Endothelial cell of umbilical vein (primary cell): ENCODE measurements at regions not wholly inside any gene's neighbourhood (a gene's known extent, or its start where the extent isn't known, plus 50 kb on each side); places are given as distances from the start of the nearest gene placed in this dataset.

Experiments
- BruUV-seq: library from RNA; stranded (reverse); fragments of 400-500 nt; replicated peaks from 2 replicates; lab custom pipeline; 2021; lab: Mats Ljungman, UMichigan
- CTCF ChIA-PET: fragments of 300-600, 350-600 bp; sonication (Branson Sonifier 250); formaldehyde crosslinking; loops from one replicate; lab custom pipeline; 2021; ENCODE audit warnings: antibody characterized with exemption, inconsistent platforms; lab: Charles Lee
- POLR2A ChIA-PET: fragments of 300-600, 350-600 bp; sonication (Branson Sonifier 250); formaldehyde crosslinking; loops from one replicate; lab custom pipeline; 2021; ENCODE audit warnings: antibody characterized with exemption, inconsistent platforms; lab: Charles Lee
- DNase-seq: peaks from one replicate; pipeline ENCODE4 v3.0.0-alpha.2; 2011; ENCODE audit warnings: low read depth, low spot score
- FAIRE-seq: peaks from 2 replicates; lab custom pipeline; 2011; peaks lifted over from hg19 to GRCh38; lab: Jason Lieb, UNC
- H2AFZ ChIP-seq: 2 replicates; pipeline ENCODE4 v1.6.0; 2012; ENCODE audit warnings: low read depth, low read length, control low read depth, inconsistent platforms
- H3K27ac ChIP-seq: 2 replicates; pipeline ENCODE4 v1.5.1; 2011; ENCODE audit warnings: low read depth, mild to moderate bottlenecking, control low read depth, low read length, moderate library complexity; ENCODE audit not compliant: insufficient read depth
- H3K27me3 ChIP-seq, 2 experiments: 2 replicates each; pipeline versions ENCODE4 v1.6.0 to v1.6.1; 2011; ENCODE audit warnings: low read length in 2 of 2, mixed read lengths in 1 of 2; ENCODE audit not compliant: control insufficient read depth in 2 of 2, insufficient read depth in 2 of 2
- H3K36me3 ChIP-seq, 2 experiments: 2 replicates in 1 of 2; 3 replicates in 1 of 2; pipeline ENCODE4 v1.5.1; 2011; ENCODE audit warnings: low read length in 2 of 2, mild to moderate bottlenecking in 1 of 2, moderate library complexity in 1 of 2; ENCODE audit not compliant: control insufficient read depth in 2 of 2, insufficient read depth in 2 of 2; ENCODE audit errors: extremely low read depth in 1 of 2
- H3K4me1 ChIP-seq: 3 replicates; pipeline ENCODE4 v1.5.1; 2011; ENCODE audit warnings: mild to moderate bottlenecking, low read length; ENCODE audit not compliant: control insufficient read depth, insufficient read depth; ENCODE audit errors: extremely low read depth
- H3K4me2 ChIP-seq: 2 replicates; pipeline ENCODE4 v1.6.1; 2011; ENCODE audit warnings: low read length, control low read depth, mixed read lengths; ENCODE audit not compliant: insufficient read depth
- H3K4me3 ChIP-seq, 3 experiments: fragments of 200-600 bp in 1 of 3; sonication (generic), shearing (Covaris generic) in 1 of 3; replicated peaks in 1 of 3; 2 replicates each; pipeline ENCODE4 v1.5.1; 2011 to 2016; ENCODE audit warnings: control low read depth in 3 of 3, low read length in 3 of 3, mild to moderate bottlenecking in 2 of 3, inconsistent platforms in 1 of 3, low read depth in 1 of 3, moderate library complexity in 1 of 3; ENCODE audit not compliant: insufficient read depth in 1 of 3
- H3K79me2 ChIP-seq: 2 replicates; pipeline ENCODE4 v1.6.0; 2012; ENCODE audit warnings: low read length, inconsistent platforms; ENCODE audit not compliant: control insufficient read depth, insufficient read depth
- H3K9ac ChIP-seq: replicated peaks from 2 replicates; pipeline ENCODE3; 2011; ENCODE audit warnings: low read length, control low read depth; ENCODE audit not compliant: insufficient read depth; ENCODE audit errors: extremely low read depth
- H3K9me1 ChIP-seq: replicated peaks from 3 replicates; pipeline ENCODE4 v1.6.0; 2011; ENCODE audit warnings: mild to moderate bottlenecking, low read length; ENCODE audit not compliant: control insufficient read depth, insufficient read depth; ENCODE audit errors: extremely low read depth
- H3K9me3 ChIP-seq: replicated peaks from 2 replicates; pipeline ENCODE4 v1.5.1; 2012; ENCODE audit warnings: low read length, inconsistent platforms; ENCODE audit not compliant: control insufficient read depth, insufficient read depth
- H4K20me1 ChIP-seq: replicated peaks from 2 replicates; pipeline ENCODE3; 2011; ENCODE audit warnings: mild to moderate bottlenecking, low read length; ENCODE audit not compliant: control insufficient read depth, insufficient read depth; ENCODE audit errors: extremely low read depth
- EZH2 ChIP-seq: IDR thresholded peaks from 2 replicates; pipeline ENCODE4 v1.6.1; 2012; ENCODE audit warnings: borderline replicate concordance, low read depth, mild to moderate bottlenecking, moderate library complexity, low read length, inconsistent platforms; ENCODE audit not compliant: severe bottlenecking
- FOS ChIP-seq: IDR thresholded peaks from 2 replicates; pipeline ENCODE4 v1.6.1; 2011; ENCODE audit warnings: mild to moderate bottlenecking, low read length, moderate library complexity, borderline replicate concordance; ENCODE audit not compliant: insufficient read depth
- GATA2 ChIP-seq: IDR thresholded peaks from 2 replicates; pipeline ENCODE4 v1.7.0; 2011; ENCODE audit warnings: low read depth, mild to moderate bottlenecking, moderate library complexity, mixed read lengths, low read length; ENCODE audit not compliant: insufficient read length, insufficient read depth
- JUN ChIP-seq: IDR thresholded peaks from 2 replicates; pipeline ENCODE4 v1.6.1; 2011; ENCODE audit warnings: borderline replicate concordance, low read depth; ENCODE audit not compliant: insufficient read length, insufficient read depth
- POLR2A ChIP-seq: IDR thresholded peaks from 2 replicates; pipeline ENCODE4 v1.6.1; 2012; ENCODE audit warnings: low read depth, mild to moderate bottlenecking, control low read depth, low read length
- POLR2AphosphoS5 ChIP-seq: IDR thresholded peaks from 2 replicates; pipeline ENCODE4 v1.6.1; 2012; ENCODE audit warnings: low read depth, mild to moderate bottlenecking, control low read depth, low read length, moderate library complexity; ENCODE audit not compliant: insufficient read depth
- dilution Hi-C: fragments of 300-500 bp; cut with MboI; formaldehyde crosslinking; loops from one replicate; pipeline ENCODE4 v1.15.0; 2019; ENCODE audit warnings: low sequenced_read_pairs; ENCODE audit not compliant: extremely low pct_ligation_motif_present
- intact Hi-C: fragments of 100-400 bp; cut with micrococcal nuclease; formaldehyde crosslinking; loops from one replicate; pipeline ENCODE4 v1.10.0; 2022
- TF ChIP-seq, protein P1 (sequence below), 2 donors: IDR thresholded peaks; 1 replicate in 1 of 2; 2 replicates in 1 of 2; pipeline ENCODE4 v1.5.1; 2011; ENCODE audit warnings: low read length in 2 of 2, mild to moderate bottlenecking in 2 of 2, moderate library complexity in 2 of 2, control low read depth in 1 of 2, inconsistent platforms in 1 of 2, low read depth in 1 of 2; ENCODE audit not compliant: insufficient read depth in 1 of 2; ENCODE audit errors: extremely low read depth in 1 of 2
- TF ChIP-seq, protein P2 (sequence below): IDR thresholded peaks from 2 replicates; pipeline ENCODE4 v1.6.1; 2011; ENCODE audit not compliant: insufficient read depth, insufficient read length

DNA sequence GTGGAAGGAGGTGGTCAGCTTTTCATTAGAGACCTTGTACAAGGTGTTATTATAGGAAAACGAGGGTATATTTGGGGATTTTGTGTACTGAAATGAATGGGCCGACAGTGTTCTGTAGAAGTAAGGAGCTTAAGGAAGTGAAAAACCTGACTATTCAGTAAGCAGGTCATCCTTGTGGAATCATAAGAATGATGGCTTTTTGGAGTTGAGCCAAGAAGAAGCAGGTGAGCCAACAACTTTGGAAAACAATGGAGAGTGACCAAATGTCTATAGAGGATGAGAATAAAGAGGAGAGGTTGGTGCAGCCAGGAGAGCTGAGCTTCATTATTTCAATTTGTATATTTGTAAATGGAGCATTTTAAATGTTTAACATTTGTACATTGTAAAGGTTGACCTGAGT, 595.7 kb downstream of the CCSER2 start:
- TF ChIP-seq, protein P1, sequence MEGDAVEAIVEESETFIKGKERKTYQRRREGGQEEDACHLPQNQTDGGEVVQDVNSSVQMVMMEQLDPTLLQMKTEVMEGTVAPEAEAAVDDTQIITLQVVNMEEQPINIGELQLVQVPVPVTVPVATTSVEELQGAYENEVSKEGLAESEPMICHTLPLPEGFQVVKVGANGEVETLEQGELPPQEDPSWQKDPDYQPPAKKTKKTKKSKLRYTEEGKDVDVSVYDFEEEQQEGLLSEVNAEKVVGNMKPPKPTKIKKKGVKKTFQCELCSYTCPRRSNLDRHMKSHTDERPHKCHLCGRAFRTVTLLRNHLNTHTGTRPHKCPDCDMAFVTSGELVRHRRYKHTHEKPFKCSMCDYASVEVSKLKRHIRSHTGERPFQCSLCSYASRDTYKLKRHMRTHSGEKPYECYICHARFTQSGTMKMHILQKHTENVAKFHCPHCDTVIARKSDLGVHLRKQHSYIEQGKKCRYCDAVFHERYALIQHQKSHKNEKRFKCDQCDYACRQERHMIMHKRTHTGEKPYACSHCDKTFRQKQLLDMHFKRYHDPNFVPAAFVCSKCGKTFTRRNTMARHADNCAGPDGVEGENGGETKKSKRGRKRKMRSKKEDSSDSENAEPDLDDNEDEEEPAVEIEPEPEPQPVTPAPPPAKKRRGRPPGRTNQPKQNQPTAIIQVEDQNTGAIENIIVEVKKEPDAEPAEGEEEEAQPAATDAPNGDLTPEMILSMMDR (IDR thresholded peaks at IDR 0.05; ENCODE audit: extremely low read depth in 1 of 2, insufficient read depth in 1 of 2, low read depth in 1 of 2, low read length in 2 of 2): no peak
- TF ChIP-seq POLR2AphosphoS5: no peak
- no peak for TF ChIP-seq GATA2
- no peak for TF ChIP-seq FOS
- TF ChIP-seq, protein P2, sequence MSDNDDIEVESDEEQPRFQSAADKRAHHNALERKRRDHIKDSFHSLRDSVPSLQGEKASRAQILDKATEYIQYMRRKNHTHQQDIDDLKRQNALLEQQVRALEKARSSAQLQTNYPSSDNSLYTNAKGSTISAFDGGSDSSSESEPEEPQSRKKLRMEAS: no peak
- TF ChIP-seq EZH2: no peak
- no peak for TF ChIP-seq POLR2A
- TF ChIP-seq JUN: no peak
- BruUV-seq: no TSS peak
- Histone ChIP-seq H3K4me2 (no peak overlapping the region), H3K27ac (no peak overlapping the region), H3K9me3 (no peaks in the 10 kb centered on the region), H3K36me3 (no peaks in the 10 kb centered on the region), H3K9ac (no peak overlapping the region), H3K27me3 (no peaks in the 10 kb centered on the region), H3K4me3 (no peak overlapping the region), H3K9me1 (no peaks in the 10 kb centered on the region), H4K20me1 (no peaks in the 10 kb centered on the region), H3K4me1 (no peaks in the 10 kb centered on the region), H2AFZ (no peak overlapping the region), H3K79me2 (no peaks in the 10 kb centered on the region)
- intact Hi-C loops (no loop called here), dilution Hi-C loops (no loop called here)
- FAIRE-seq: no peak
- ChIA-PET POLR2A (no interaction called here), CTCF (no interaction called here)
- DNase-seq: no peak
